Body of pancreas (tissue), 4 donors: ENCODE measurements at regions not wholly inside any gene's neighbourhood (a gene's known extent, or its start where the extent isn't known, plus 50 kb on each side); places are given as distances from the start of the nearest gene placed in this dataset.
A peak's percentile ranks its signal among the peaks of the same experiment; 100 is the strongest.

Source experiments
- ATAC-seq: fragments of 150-250 bp; one replicate; pipeline ENCODE4 v1.9.1; 2016
- DNase-seq, 4 donors: peaks; one replicate each; pipeline ENCODE4 v3.0.0-alpha.2; 2019
- H3K27ac ChIP-seq, 4 donors: fragments of 200-600 bp; sonication (generic); 1 replicate in 3 of 4; 2 replicates in 1 of 4; pipeline versions ENCODE4 v1.5.1 to v1.6.1; 2016 to 2019; ENCODE audit warnings: mild to moderate bottlenecking in 1 of 4, mixed read lengths in 1 of 4, moderate library complexity in 1 of 4
- H3K27me3 ChIP-seq, 2 donors: fragments of 200-600 bp; sonication (generic); one replicate each; pipeline ENCODE4 v1.6.0; 2016; ENCODE audit warnings: mild to moderate bottlenecking in 1 of 2
- H3K36me3 ChIP-seq, 2 donors: fragments of 200-600 bp; sonication (generic); replicated peaks in 1 of 2; 2 replicates each; pipeline ENCODE4 v1.5.1; 2016; ENCODE audit warnings: low read depth in 2 of 2; ENCODE audit not compliant: insufficient read depth in 1 of 2
- H3K4me1 ChIP-seq: fragments of 200-600 bp; sonication (generic); one replicate; pipeline ENCODE4 v1.6.0; 2016
- H3K4me3 ChIP-seq, 2 donors: fragments of 200-600 bp; sonication (generic); 1 replicate in 1 of 2; 2 replicates in 1 of 2; pipeline ENCODE4 v1.5.1; 2016 to 2019
- H3K9me3 ChIP-seq, 3 donors: fragments of 200-600 bp; sonication (generic); 1 replicate in 2 of 3; 2 replicates in 1 of 3; pipeline ENCODE4 v1.5.1; 2016
- CTCF ChIP-seq, 7 experiments: fragments of 450-650 bp in 4 of 7; fragments of 200-600 bp in 3 of 7; sonication (generic) in 3 of 7; IDR thresholded peaks; one replicate each; pipeline ENCODE4 v1.5.1; 2016 to 2019; ENCODE audit warnings: antibody characterized with exemption in 7 of 7
- POLR2A ChIP-seq, 3 donors: fragments of 450-650 bp; IDR thresholded peaks; one replicate each; pipeline ENCODE4 v1.6.1; 2016; ENCODE audit warnings: antibody characterized with exemption in 3 of 3, mild to moderate bottlenecking in 2 of 3
- WGBS, 2 donors: methylation state at CpG; one replicate each; pipeline ENCODE4 v1.1.5; 2017; 5-methylcytosine and 5-hydroxymethylcytosine counted together
- intact Hi-C: fragments of 100-400 bp; cut with DNase I; formaldehyde crosslinking; loops from one replicate; pipeline ENCODE4 v1.15.1; 2023

DNA sequence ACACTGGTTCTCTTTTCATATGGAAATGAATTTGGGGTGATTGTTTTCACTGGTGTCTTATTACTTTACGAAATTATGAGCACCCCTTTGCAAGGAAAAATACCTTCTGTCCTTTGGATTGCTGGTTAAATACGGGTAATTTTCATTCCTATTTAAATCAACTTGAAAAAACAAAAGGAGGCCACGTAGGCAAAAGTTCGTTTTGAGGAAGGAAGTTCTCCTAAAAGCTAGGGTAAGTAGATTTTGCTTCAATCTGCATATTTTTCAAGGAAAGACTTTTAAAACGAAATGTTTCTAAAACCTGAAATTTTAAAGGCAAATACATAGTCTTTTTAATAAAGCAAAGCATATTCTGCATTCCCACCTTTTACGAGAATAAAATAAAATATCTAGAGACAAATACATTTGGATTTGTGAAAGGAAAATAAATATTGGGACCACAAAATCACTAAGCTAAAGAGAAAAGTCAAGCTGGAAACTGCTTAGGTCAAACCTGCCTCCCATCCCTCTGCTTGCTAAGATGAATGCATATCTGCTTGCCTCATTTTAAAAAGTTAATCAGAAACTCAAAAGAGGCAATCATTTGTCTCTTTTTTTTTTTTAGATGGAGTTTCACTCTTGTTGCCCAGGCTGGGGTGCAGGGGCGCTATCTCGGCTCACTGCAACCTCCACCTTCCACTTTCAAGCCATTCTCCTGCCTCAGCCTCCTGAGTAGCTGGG lies 70.9 kb upstream of the ETS2 start:
- H3K27me3 ChIP-seq = peaks cover 0 to 4% of the 10 kb centered on the region in 2 donors
- 25 to 40% methylated on average over 8 of the region's 8 CpGs for WGBS, 2 donors
- H3K9me3 ChIP-seq = no peaks in the 10 kb centered on the region
- H3K4me1 ChIP-seq = no peaks in the 10 kb centered on the region
- ATAC-seq (no peak), DNase-seq (no peak)
- intact Hi-C loops = loop anchor here (5.0 kb wide), 1 partner anchor 402 kb away; no protein-coding TSS in a partner anchor
- H3K27ac ChIP-seq = peak overlapping the region in 1 of 4 donors; percentile 24
- TF ChIP-seq CTCF (IDR thresholded peaks at IDR 0.05) (no peak), POLR2A (IDR thresholded peaks at IDR 0.05) (no peak)
- H3K4me3 ChIP-seq = no peak overlapping the region
- no peaks in the 10 kb centered on the region for H3K36me3 ChIP-seq

- DNase-seq (no peak), ATAC-seq (no peak)
- H3K4me1 ChIP-seq = no peaks in the 10 kb centered on the region
- H3K36me3 ChIP-seq = no peaks in the 10 kb centered on the region
- H3K9me3 ChIP-seq = no peaks in the 10 kb centered on the region
- WGBS, 2 donors = 42 to 44% methylated on average over 3 of the region's 3 CpGs
- H3K27ac ChIP-seq = no peak overlapping the region
- H3K27me3 ChIP-seq = peaks cover 0 to 4% of the 10 kb centered on the region in 2 donors
- TF ChIP-seq POLR2A (IDR thresholded peaks at IDR 0.05) (no peak), CTCF (IDR thresholded peaks at IDR 0.05) (no peak)
- intact Hi-C loops = no loop called here
- H3K4me3 ChIP-seq = no peak overlapping the region
These were observed 70.0 kb upstream of the ETS2 start for GRCh38 chr21:38735626-38736206.

DNA sequence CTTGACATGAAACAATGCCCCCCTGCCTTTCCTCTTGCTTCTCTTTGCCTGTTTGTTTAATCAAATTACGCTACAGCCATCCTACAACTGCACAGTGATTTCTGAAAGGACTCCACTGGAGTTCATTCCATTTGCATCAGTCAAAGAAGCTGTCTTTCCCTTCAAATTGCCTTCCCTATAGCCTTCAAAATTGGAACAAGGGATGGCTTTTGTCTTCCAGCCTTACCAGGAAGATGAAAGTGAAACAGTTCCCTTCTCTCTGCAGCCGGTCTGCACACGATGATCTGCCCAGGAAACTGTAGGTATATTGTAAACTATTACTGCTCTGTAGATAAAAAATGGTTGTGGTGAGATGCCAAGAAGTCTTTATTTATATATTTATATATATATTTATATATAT lies 65.6 kb upstream of the ETS2 start:
- intact Hi-C loops = no loop called here
- Histone ChIP-seq H3K27ac (no peak overlapping the region), H3K36me3 (no peaks in the 10 kb centered on the region), H3K27me3 (no peaks in the 10 kb centered on the region), H3K9me3 (no peaks in the 10 kb centered on the region), H3K4me3 (no peak overlapping the region), H3K4me1 (no peaks in the 10 kb centered on the region)
- DNase-seq (no peak), ATAC-seq (no peak)
- TF ChIP-seq POLR2A (IDR thresholded peaks at IDR 0.05) (no peak), CTCF (IDR thresholded peaks at IDR 0.05) (no peak)
- 41 to 57% methylated on average over 3 of the region's 3 CpGs for WGBS, 2 donors

GRCh38 chr21:38741092-38741949 lies 64.4 kb upstream of the ETS2 start:
- intact Hi-C loops = no loop called here
- TF ChIP-seq POLR2A (IDR thresholded peaks at IDR 0.05) (no peak), CTCF (IDR thresholded peaks at IDR 0.05) (no peak)
- no peak for ATAC-seq
- 84 to 94% methylated on average over 5 of the region's 5 CpGs for WGBS, 2 donors
- Histone ChIP-seq H3K4me3 (no peak overlapping the region), H3K36me3 (no peaks in the 10 kb centered on the region), H3K27ac (no peak overlapping the region), H3K9me3 (no peaks in the 10 kb centered on the region), H3K4me1 (no peaks in the 10 kb centered on the region), H3K27me3 (no peaks in the 10 kb centered on the region)
- no peak for DNase-seq
